T-helper 1 cell treated with Interleukin-12 subunit alpha and Interleukin-12 subunit beta and Interleukin-4 antibody, amounts not matched to agents 30 ng/mL and 1 ng/mL, for 36 hours (primary cell): ENCODE measurements at regions not wholly inside any gene's neighbourhood (a gene's known extent, or its start where the extent isn't known, plus 50 kb on each side); places are given as distances from the start of the nearest gene placed in this dataset.

Source experiments
- intact Hi-C: fragments of 100-400 bp; cut with micrococcal nuclease; formaldehyde crosslinking; loops from one replicate; pipeline ENCODE4 v1.15.1; 2024

DNA sequence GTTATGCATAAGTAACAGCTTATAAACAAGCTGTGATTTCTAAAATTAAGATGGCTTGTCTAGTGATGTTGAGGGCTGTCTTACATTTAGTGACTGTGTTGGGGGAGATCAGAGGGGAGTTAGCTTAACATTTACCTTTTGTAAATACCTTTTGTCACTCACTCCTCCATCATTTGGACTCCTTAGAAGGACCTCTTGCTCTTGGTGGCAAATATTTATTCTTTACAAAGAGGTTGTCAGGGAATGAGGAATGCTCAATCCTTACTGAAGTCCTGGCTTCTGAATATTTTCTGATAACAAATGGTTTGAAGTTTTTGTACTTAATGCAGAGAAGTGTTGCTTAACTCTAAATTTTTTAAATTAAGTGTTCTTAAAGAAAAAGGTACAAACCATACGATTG, 438.8 kb upstream of the FAM98A start:
- intact Hi-C loops: no loop called here

DNA sequence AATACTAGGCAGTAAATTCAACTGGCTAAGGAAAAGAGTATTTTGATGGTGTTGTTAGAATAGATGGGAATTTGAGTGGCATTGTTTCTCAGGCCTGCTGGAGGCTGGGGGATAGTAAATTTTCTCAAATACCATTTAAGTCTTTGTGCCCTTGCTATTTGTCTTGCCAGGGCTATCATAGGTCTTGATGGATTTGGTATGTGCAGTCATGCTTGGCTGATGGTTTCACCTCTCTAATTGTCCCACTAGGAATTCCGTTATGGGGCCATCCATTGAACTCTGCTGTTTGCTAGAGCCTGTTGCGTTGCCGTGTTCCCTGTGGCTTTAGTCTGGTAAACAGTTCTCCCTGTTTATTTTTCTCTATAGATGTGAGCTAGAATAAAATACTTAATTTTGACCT, 438.1 kb upstream of the FAM98A start:
- intact Hi-C loops: no loop called here

GRCh38 chr2:34031097-34031496, 432.0 kb upstream of the FAM98A start:
- intact Hi-C loops: no loop called here

GRCh38 chr2:34030273-34030672, 431.2 kb upstream of the FAM98A start:
- intact Hi-C loops: no loop called here

- intact Hi-C loops: no loop called here
Measured at GRCh38 chr2:34029073-34029472, 430.0 kb upstream of the FAM98A start.

DNA sequence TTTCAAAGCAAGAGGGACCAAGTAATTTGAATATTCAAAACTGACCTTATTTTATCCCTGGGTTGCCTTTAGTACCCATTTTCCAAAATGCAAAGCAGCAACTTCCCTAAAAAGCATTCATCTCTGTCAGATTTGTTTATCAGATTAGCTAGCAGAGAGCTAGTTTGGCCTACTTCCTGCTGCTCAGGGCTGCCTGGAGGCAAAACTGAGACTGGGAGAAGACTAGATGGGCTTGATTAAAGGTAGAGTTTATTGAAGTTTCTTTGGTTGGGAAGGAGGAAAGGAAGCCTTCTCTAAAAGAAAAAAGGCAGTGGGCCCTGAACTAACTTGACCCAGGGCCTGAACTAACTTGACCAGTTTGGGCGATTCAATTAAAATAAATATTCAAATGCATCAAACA, 426.1 kb upstream of the FAM98A start:
- intact Hi-C loops: no loop called here

DNA sequence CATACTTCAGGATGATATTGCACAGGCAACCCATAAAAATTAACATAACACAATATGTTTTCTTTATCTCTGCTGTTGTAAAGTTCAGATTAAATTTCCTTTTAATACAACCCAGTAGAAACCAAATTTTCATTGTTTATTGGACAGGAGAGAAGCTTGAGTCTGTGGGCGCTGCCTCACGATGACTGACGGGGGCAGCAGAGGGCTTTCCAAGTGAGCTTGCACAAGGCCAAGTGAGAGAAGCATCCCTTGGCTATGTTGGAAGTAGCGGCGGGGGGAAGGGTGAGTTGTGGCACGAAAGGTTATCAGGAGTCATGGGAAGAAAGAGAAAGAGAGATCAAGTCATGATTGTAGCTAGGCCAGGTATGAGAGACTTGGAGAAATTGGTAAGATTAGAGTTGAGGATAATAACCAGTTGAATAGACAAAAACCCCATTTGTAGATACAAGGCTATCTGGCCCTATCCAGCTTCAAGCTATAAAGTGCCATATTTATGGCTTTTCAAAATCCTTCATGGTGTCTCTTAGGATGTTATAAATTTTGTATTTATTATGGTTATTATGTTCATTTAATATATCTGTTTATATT, 413.7 kb upstream of the FAM98A start:
- intact Hi-C loops: no loop called here

DNA sequence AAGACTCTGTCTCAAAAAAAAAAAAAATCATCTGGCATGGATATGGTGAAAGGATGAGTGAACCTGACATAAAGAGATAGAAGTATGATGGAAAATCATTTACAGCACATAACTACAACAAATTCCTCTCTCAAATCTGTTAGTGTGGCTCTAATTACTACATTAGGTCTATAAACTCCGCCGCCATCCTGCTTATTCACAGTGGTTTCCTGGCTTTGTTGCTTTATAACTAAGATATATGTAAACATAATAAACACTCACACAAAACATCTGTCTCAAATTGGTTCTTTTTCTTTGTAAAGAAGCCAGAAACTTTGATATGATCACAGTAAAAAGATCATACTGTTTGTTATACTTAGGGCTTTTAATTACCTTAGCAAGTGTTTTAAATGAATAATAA, 412.6 kb upstream of the FAM98A start:
- intact Hi-C loops: no loop called here

GRCh38 chr2:34005901-34006300, 406.8 kb upstream of the FAM98A start:
- intact Hi-C loops: no loop called here

- intact Hi-C loops: no loop called here
Measured at GRCh38 chr2:34004936-34005335, 405.8 kb upstream of the FAM98A start.

GRCh38 chr2:34003795-34004194, 404.7 kb upstream of the FAM98A start:
- intact Hi-C loops: no loop called here

DNA sequence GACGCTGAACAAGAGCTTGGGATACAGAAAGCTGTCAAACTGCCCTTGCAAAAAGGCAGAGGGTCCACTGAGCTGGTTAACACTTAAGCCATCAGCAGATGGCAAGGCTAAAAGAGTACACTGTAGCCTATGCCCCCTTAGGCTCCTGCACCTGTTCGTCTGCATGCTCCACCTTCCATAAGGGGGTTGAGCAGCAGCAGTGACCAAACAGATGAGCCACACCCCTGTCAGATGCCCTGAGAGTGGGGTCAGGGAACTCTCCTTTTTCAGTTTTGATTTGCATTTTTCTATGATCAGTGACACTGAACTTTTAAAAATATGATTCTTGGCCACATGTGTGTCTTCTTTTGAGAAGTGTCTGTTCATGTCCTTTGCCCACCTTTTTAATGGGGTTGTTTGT, 402.5 kb upstream of the FAM98A start:
- intact Hi-C loops: no loop called here

DNA sequence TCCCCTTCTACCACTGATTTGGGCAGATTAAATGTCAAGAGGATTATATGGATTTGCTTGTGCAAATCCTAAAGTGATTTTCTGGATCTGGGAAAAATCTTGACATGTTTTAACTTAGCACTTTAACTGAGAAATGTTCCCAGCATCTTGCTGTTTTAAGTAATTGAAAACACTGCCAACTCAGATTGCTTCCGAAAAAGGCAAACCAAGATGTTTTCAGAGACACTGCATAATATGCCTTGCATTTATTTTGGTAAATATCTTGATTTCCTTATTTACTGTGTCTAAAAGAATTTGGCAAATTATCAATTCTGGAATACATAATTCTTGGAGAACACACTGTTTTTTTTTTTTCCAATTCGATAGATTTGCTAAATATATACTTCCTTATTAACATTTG, 385.0 kb upstream of the FAM98A start:
- intact Hi-C loops: no loop called here

DNA sequence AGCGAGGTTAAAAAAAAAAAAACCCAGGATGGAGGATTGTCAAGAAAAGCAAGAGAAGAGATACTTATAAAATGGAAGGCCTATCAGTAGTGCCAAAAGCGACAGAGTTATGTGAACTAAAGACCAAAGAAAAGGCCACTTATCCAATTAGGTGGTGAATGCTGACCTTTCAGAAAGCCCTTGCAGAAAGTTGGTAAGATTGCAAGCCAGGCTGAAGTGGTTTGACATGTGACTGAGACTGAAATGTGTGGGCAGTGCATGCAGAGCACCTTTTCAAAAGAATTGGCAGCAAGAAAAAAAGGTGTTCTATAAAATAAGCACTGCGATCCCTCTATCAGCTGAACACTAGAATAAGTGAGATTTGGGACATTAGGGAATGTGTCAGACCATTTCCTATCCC, 379.4 kb upstream of the FAM98A start:
- intact Hi-C loops: no loop called here

DNA sequence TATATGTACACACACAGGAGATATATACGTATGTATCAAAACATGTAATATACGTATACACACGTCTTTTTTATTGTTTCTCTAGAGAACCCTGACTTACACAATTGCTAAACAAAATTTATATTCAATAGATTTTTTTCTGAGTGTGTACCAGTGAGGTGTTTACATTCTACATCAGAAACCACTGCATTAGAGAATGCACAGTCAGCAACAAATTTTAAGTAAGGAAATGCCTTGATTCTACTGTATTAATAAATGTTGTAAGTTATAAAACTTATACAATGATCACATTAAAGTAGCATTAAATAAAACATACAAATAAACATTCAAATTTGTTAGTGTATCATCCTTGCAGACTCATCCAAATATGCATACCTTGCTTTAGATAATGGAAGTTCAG, 376.4 kb upstream of the FAM98A start:
- intact Hi-C loops: no loop called here

DNA sequence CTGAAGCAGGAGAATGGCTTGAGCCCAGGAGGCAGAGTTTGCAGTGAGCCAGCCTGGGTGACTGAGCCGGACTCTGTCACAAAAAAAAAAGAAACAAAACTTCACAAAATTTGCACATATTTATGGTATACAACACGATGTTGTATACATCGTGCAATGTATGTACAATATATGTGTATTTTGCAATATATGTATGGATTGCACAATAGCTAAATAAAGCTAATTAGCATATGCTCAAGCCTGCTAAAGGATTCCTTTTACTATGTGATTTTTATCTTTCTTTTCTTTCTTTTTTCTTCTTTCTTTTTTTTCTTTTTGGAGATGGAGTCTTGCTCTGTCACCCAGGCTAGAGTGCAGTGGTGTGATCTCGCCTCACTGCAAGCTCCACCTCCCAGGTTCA, 368.0 kb upstream of the FAM98A start:
- intact Hi-C loops: no loop called here

DNA sequence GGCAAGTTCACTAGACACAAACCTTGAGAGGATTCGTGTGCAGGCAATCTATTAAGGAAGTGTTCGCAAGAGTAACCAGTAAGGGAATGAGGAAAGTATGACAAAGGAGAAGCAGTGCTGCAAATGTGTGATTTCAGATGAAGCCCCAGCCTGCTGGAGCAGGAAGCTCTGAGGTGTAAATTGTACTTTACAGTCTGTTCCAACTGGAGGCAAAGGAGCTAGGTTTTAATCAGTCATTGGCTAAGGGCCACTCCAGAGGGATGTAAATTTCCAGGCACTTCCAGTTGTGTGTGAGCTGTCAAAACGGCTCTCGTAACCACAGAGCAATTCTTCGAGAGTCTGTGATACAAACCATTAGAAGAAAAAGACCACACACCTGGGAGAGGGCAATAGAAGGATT, 359.5 kb upstream of the FAM98A start:
- intact Hi-C loops: no loop called here

- intact Hi-C loops: no loop called here
Measured at GRCh38 chr2:33949371-33949770, 350.3 kb upstream of the FAM98A start.

- intact Hi-C loops: no loop called here
Measured at GRCh38 chr2:33946193-33946592, 347.1 kb upstream of the FAM98A start.

DNA sequence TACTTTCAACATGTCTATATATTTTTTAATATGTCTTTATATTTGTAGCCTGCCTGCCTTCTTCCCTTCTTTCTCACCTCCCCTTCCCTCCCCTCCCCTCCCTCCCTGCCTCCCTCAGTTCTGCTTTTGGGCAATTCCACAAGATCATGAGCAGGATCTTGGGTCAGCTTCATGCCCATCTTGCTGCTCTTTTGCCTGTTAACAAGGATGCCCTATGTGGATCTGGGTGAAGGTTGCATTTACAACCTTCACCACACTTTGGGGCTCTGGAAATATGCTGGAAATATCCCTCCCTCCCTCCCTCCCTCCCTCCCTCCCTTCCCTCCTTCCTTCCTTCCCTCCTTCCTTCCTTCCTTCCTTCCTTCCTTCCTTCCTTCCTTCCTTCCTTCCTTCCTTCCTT, 334.1 kb upstream of the FAM98A start:
- intact Hi-C loops: no loop called here

GRCh38 chr2:33931164-33931563, 332.1 kb upstream of the FAM98A start:
- intact Hi-C loops: no loop called here

DNA sequence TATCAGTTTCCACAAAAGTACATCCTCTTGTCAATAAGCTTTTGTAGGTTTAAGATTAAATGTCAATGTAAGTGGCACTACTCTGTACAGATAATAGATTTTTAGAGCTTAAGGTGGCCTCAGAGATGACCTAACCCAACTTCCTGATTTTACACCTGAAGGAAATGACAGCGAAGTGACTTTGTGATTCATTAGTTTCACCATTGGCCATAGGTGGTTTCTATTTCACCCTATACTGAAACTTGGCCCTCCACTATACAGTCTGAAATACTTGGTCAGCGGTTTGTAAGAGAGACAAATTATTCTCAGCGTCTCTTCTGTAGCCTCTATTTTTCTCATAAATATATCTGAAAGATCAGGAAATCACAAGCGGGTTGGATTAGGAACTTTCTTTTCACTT, 330.4 kb upstream of the FAM98A start:
- intact Hi-C loops: no loop called here

DNA sequence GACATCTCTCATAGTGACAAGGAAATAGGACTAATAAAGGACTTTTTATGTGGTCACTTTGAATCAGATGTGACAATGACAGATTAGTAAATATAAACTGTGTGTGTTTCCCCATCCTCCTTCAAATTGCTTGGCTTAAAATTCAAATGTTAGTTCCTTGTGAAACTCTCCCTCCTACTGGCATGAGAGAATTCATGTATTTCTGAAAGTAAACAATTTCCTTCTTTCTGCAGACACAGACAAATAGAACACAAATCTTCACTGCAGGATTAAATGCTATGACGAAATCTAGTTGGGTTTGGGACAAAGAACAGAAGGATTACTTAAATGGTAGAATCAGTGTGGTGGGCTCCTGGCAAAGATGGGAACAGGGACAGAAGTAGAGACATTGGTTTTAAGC, 328.7 kb upstream of the FAM98A start:
- intact Hi-C loops: no loop called here

GRCh38 chr2:33925311-33925710, 326.2 kb upstream of the FAM98A start:
- intact Hi-C loops: no loop called here
